AG09319 (cell line): ENCODE measurements at regions not wholly inside any gene's neighbourhood (a gene's known extent, or its start where the extent isn't known, plus 50 kb on each side); places are given as distances from the start of the nearest gene placed in this dataset.

Experiments used
- DNase-seq: peaks from one replicate; pipeline ENCODE4 v3.0.0-alpha.2; 2010; ENCODE audit warnings: low read depth; ENCODE audit errors: extremely low read depth
- TF ChIP-seq, protein P1 (sequence below): IDR thresholded peaks from 2 replicates; pipeline ENCODE4 v1.5.1; 2011; ENCODE audit warnings: low read depth, mild to moderate bottlenecking, inconsistent platforms, low read length, moderate library complexity

DNA sequence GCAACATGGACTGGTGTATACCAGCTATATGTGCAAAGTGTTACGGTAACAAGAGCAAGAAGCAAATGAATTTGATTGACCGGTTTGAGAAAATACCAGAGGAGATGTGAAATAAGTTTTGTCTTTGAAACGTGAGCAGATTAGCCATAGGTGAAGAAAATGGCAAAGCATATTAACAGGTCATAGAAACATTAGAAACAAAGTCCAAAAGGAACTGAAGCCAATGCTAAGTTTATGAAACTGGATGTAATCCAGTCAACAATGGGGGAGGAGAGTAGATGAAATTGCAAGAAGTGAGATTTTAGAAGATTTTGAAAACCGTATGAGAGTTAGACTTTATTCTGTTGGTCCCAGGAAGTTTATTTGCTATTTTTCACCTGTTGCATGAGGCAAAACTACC, 1315.4 kb upstream of the CHAC2 start:
- TF ChIP-seq, protein P1, sequence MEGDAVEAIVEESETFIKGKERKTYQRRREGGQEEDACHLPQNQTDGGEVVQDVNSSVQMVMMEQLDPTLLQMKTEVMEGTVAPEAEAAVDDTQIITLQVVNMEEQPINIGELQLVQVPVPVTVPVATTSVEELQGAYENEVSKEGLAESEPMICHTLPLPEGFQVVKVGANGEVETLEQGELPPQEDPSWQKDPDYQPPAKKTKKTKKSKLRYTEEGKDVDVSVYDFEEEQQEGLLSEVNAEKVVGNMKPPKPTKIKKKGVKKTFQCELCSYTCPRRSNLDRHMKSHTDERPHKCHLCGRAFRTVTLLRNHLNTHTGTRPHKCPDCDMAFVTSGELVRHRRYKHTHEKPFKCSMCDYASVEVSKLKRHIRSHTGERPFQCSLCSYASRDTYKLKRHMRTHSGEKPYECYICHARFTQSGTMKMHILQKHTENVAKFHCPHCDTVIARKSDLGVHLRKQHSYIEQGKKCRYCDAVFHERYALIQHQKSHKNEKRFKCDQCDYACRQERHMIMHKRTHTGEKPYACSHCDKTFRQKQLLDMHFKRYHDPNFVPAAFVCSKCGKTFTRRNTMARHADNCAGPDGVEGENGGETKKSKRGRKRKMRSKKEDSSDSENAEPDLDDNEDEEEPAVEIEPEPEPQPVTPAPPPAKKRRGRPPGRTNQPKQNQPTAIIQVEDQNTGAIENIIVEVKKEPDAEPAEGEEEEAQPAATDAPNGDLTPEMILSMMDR, result no peak
- DNase-seq, result no peak

DNA sequence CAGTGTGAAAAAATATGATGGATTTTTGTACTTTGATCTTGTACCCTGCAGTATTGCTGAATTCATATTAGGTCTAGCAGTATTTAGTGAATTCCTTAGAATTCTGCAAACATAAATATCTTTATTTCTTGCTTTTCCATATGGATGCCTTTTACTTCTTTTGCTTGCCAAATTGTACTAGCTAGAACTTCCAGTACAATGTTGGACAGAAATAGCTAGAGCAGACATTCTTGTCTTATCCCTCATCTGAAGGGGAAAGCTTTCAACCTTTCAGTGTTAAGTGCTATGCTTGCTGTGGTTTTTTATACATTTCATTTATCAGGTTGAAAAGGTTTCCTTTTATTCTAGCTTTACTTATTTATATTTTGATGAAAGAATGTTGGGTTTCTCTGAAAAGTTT, 1321.9 kb upstream of the CHAC2 start:
- no peak for DNase-seq
- TF ChIP-seq, protein P1, result no peak

DNA sequence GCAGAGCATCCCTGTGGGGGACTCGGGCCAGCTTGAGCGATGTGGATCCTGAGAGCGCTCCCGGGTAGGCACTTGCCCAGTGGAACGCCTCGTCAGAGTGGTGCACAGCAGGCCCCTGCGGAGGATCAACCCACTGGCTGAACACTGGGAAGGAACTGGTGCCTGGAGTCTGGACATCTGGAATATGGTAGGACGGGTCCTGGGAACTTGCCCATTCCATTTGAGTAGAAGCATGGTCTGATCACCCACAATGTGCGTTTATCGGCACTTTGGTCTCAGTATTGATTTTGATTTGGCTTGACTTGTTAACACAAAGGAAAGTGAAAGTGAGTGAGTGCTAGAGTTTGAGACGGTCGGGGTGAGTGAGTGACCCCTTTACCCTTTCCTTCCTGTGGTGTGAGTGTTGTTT, 1336.2 kb upstream of the CHAC2 start:
- TF ChIP-seq, protein P1, result no peak
- DNase-seq, result no peak

DNA sequence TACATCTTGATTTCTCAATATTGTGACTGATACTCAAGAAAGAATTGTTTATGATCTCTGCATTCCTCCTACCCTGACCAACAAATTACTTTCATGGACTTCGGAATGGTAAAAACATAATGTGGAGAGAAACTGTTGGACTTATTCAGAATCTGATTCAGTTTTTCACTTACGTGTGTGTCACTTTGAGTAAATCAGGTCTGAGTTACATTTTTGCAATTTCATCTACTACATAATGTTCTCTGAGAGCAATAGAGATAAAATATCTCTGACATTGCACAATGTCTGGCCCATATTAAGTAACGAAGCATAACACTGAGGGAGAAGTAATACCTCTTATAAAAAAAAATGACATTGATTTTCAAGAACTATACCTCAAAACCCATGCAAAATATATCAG, 1337.9 kb upstream of the CHAC2 start:
- DNase-seq, result no peak
- TF ChIP-seq, protein P1, result no peak

DNA sequence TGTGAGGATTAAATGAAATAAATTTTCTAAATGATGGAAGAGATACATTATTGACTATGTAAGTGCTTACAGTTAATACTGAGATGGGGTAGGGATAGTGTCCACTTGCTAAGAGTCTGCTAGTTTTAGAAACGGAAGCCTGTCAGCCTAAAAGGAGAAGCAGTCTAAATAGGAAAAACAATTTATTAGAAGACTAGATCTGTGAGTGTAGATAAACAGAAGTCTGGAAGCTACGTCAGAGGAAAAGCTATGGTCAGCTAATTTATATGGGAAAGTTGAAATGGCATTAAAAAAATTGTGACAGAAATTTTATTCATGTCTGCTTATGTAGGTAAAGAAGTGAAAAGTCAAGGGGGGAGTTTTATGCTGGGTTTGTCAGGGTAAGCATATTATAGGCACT, 1338.4 kb upstream of the CHAC2 start:
- no peak for DNase-seq
- TF ChIP-seq, protein P1, result no peak

DNA sequence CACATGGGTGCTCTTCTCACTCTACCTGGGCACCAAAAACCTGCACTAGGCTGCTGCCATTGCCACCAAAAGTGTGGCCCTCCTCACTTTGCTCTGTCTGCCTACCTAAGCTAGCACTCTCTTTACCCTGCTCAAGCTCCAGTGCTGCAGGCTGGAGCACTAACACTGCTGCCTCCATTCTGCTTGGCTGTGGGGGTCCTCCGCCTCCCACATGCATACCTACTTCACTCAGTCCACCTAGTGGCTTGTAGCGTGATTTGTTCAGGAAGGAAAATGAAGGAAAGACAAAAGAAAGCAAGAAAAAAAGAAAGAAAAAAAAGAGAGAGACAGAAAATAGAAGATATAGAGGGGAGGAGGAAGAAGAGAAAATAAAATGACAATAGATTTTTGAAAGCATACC, 1339.4 kb upstream of the CHAC2 start:
- TF ChIP-seq, protein P1, result no peak
- no peak for DNase-seq

DNA sequence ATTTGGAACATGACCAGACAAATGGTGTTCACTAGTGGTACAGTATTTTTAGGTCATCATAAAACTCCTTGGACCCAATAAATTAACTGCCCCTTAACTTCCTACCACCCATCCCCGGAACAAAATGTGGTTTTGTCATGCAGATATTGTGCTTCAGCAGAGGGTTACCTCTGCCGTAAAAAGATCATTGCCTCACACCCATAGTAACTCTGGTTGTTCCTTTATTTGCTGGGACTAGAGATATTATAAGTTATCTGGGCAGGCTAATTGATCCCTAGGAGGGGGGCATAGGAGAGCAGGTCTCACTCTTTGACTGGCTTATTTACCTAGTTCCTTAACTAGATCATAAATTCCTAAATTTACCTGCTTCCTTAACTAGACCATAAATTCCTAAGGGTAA, 1343.9 kb upstream of the CHAC2 start:
- DNase-seq, result no peak

More for the DNA sequence above, 1343.9 kb upstream of the CHAC2 start:
- TF ChIP-seq, protein P1, result no peak
